Ammon's horn (tissue), 1 donor: ENCODE measurements at regions not wholly inside any gene's neighbourhood (a gene's known extent, or its start where the extent isn't known, plus 50 kb on each side); places are given as distances from the start of the nearest gene placed in this dataset.
A peak's percentile ranks its signal among the peaks of the same experiment; 100 is the strongest.
"Not testable (repeated sequence)": the region's sequence is repeated elsewhere in the genome, so short reads cannot be mapped to it uniquely, and the experiment has no call there.

ENCODE experiments used
- DNase-seq: peaks from one replicate; pipeline ENCODE4 v3.0.0-alpha.2; 2016; ENCODE audit warnings: low spot score

DNA sequence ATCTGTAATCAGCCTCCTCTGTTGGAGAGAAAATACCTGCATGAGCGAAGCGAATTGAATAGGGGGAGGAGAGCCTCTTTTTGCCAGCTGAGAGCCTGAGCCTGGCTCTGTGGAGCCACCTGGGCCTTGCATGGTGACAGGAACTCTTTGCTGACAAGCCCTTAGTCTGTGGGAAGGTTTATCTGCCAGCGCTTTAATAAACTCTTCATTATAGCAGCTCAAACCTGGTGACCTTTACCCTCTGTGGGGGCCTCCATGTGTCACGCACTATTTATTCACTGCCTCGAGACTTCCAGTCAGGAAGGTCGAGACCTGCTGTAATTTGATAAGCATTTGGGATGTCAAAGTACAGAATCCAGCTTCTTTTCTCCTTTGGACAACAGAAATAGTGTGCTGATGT lies 282.6 kb downstream of the CBLN1 start:
- no peak for DNase-seq

DNA sequence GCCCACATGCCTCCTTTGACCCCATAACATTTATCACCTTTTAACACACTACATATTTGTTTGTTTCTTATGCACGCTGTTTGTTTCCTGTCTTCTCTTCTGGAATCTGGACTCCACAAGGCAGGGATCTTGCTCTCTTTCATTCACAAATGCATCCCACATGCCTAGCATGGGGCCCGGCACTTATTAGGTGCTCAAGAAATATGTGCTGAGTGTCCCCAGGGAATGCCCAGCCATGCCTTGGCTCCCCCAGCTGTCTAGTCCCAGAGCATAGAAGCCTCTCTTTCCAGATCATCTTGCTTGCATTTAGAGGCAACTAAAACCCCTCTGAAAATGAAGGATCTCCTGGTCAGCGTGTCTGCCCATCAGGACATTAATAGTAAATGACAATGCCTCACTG lies 283.7 kb downstream of the CBLN1 start:
- no peak for DNase-seq

DNA sequence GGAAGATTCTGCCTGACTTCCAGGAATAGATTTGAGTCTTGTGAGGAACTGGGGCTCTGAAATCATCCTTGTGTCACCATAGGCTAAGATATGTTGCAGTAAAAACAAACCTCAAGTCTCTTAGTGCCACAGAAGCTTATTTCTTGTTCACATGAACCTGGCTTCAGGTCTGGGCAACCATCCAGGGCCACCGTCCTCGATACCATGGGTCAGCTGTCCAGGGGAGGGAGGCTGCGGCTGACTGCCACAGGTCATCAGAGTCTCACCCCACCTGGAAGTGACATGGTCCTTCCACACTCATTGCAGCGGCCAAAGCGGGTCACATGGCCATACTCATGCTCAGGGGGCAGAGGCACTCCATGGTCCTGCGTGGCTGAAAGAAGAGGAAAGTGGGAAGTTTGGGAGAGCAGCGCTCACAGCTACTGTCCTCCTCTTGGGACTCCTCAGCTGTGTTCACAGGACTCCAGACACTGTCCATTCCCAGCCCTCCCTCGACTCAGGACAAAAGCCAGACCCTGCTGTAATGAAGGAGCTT lies 284.5 kb downstream of the CBLN1 start:
- DNase-seq, result no peak

DNA sequence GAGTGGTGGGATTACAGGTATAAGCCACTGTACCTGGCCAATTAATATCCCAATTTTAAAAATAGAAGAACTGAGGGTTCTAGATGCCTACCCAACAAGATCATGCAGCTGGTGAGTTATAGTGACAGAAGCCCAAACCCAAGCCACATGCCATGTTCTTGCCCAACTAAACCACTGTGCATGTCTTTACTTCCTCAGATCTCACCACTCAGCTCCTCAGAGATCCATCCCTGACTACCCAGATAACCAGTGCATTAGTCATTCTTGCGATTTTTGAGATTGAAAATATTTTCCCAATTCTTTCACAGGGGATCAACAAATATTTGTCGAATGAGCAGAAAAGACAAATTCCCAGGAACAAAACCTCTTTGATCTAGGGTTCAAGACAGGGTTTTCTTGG lies 303.1 kb downstream of the CBLN1 start:
- no peak for DNase-seq

DNA sequence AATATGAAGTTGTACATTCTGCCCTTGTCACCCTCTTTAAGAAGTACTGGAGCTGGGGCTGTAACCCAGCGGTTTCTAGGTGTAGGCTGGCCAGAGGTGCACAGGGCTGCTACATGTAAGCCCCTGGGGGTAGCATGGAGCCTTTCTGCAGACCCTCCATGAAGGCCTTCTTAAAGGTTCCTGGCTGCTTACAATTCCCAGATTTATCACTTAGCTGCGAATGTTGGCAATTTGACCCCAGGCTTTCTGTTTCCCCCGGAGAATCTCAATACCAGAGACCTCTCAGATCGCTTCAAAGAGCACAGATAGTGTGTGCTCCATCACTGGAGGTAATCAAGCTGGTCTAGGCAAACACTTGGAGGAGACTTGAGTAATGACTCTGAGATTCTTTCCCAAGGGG lies 309.4 kb downstream of the CBLN1 start:
- no peak for DNase-seq

DNA sequence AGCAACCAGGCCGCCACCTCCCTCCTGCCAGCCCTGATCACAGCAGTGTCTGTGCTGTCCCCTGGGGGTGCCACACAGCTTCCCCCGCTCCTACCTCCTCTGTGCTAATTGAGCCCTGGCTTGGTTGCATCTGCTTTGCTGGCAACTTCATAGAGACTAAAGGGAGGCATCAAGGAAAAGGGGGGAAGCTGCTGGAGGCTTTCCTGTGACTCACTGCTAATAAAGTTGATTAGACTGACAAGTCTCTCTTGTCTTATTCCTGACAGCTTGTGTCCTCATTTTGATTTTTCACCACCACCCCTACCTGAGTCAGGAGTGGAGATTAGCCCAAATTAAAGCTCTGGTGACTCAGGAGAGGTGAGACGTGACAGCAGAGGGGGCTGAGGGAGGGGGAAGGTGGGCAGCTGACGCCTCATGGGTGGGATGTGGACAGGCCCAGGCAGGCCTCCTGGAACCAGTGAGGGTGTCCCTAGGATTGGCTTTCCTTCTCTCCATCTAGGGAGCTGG lies 310.0 kb downstream of the CBLN1 start:
- DNase-seq, result no peak

DNA sequence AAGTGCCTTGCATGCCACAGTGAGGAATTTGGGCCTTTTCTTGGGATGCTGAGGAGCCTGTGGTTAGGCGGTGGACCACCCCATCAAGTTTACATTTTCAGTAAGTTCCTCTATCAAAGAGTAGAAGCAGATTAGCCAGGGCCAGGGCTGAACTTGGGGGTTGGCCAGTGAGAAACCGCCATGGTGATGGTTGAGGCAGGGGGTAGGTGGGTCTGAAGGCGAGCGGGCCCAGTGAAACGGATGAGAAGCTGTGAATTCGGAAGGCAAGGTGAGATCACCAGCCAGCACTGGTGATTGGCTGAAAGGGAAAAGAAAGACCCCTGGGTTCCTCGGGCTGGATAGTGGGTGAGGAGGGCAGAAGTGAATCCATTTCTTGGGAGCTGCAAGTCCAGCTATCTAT lies 311.4 kb downstream of the CBLN1 start:
- no peak for DNase-seq

DNA sequence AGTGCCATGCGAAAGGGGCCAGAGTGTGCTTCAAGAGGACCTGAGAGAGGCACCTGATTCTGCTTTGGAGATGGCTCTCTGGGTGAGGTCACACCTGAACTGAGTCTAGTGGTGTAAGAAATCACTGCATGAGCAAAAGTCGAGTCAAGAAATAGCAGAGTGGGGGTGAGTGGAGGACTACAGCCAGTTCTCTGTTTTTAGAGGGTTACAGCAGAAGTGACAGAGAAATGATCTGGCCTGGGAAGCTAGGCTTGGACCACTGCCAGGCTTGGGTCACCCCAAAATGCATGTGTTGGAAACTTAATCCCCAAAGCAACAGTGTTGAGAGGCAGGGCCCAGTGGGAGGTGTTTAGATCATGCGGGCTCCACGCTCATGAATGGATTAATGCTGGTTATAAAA lies 312.0 kb downstream of the CBLN1 start:
- DNase-seq, result no peak

DNA sequence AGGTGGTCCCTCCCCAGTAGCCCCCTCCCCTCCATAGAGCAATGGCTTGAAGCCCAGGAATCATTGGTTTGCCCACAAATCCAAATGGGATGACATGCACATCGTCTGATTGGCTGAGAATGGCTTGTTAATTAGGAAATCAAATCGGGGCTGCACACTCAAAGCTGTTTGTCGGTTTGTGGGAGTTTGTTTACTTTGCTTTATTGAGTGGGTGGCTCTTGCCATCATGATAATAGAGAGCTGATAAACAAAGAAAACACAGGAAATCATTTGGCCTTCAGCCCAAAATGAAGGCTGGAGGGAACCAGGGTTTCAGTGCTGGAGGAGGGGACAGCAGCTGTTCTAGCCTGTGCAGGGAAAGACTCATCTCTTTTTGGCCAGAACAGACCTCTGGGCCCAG lies 316.3 kb downstream of the CBLN1 start:
- peak; percentile 14 for DNase-seq

DNA sequence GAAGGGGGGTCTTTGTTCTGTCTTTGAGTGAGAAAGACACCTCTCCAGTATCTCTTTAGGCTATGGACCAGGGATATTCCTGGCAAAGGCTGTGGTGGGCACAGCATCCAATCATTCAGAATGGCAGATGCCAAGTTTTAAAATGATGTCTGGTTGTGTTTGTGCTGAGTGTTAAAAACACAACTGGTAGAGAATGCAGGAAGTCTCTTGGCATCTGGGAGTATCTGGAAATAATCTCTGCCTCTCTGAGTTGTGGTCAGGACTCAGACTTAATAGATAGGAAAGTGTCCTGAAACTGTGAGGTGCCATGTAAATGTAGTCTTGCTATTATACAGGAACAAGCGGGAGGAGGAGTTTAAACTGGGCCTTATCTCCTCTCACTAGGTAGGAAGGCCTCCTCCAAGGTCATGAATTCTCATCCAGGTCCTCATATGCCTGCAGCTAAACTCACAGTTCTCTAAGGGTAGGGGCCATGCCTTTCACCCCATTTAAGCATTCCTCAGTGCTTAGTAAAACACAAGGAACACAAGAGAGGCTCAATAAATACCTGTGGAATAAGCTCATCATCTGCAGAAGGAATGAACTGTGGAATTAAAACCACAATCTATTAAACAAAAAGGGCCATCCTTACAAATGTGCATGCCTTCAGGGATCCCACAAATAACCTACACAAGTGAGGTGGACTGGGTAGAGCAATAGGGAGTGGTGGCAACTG lies 317.6 kb downstream of the CBLN1 start:
- DNase-seq, result no peak

DNA sequence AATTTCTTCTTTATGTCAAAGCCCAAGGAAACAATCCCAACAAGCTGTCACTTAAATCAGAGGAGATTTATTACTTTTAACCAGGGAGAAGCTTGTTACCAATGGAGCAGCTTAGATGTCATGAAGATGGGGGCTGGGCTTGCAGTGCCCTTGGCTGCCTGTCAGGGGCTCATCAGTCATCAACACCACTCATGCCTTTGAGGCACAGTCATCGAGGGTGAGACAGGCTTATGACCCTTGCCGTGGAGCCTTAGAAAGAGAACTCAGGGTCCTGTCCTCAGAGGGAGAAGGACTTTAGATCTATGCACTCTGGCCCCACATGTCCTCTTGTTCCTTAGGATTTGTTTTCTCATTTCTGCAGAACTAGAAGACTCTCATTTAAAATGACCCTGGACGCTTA lies 318.3 kb downstream of the CBLN1 start:
- DNase-seq, result no peak

DNA sequence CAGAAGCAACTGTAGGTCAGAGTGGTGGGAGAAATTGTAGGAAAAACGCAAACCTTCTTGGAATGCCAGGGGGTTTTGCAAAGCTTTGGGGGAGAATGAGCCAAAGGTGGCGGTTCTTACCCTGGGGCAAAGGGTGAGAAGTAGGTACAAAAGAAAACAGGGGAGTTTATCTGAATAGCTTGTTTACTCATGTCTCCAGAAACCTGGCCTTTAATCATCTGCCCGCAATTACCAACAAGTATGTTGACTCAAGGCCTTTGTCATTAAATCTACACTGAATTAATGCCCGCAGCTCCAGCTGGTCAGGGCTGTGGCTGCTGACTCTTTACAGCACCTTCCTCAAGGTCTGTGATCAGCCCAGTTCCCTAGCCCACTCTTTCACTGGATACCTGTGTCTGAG lies 320.1 kb downstream of the CBLN1 start:
- DNase-seq, result no peak

DNA sequence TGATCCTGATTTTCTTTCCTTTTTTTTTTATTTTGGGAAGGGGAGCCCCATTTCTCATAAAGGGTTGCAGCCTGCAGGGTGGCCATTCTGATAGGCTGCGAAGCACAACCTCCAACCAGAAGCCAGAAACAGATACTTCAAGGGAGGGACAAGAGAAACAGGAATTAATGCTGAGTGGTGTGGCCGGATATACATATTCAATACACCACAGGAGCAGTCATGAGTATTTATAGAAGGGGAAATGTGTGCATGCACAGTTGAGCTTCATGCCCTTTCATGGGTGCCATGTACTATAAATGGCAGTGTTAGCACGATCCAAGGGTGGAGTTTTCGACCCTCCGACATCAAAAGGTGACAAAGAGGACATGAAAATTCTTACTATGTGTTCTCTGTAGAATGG lies 320.8 kb downstream of the CBLN1 start:
- no peak for DNase-seq

DNA sequence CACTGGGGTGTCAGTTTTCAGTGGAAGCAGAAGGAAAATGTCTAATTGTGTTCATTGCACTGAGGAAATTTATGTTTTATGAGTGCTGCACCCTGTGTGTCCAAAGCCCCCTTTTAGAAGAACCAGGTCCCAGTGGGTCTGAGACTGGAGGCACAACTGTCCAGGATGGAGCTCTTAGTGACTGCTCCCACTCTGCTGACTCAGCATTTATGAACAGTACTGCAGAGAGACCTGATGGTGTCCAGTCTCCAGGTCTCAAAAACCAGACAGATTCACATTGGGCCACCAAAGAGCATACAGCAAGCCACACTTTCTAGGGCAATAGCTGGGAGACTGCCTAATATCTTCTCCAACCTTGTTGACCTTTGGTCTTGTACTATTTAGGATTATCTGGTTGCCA lies 321.9 kb downstream of the CBLN1 start:
- DNase-seq, result no peak

DNA sequence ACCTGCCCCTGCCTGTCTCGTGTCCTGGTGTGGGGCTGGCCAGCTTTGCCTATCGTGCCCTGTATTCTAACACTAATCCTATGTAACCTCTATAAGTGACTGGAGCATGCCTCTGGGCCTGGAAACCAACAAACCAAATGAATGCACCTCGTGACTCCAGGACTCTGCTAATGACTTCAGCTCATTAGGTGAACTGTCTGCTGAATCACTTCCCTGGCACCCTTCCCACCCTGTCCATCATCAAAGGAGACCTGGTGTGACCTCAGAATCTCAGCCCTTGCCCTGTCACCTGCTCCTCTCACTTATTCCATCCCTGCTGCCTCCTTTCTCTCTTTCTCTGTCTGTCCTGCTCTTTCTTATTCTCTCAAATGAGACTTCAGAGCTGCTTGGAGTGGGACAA lies 322.4 kb downstream of the CBLN1 start:
- DNase-seq, result no peak

DNA sequence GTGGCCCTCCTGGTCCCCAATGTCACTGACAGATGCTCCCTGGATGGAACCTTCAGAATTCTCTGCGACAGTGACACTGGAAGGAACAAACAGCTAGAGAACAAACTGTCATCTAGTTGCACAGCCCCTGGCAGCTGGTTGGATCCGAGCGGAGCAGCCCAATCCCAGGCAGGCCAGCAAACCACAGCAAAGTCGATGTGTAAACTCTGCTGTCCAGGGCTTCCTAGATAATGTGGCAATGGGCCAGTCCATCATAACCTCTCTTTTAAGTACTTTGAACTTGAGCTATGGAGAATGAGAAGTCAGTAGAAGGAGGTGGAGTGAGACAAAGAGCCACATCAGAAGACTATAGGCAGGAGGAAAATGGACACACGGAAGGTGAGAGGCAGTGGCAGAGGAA lies 323.0 kb downstream of the CBLN1 start:
- DNase-seq, result no peak

DNA sequence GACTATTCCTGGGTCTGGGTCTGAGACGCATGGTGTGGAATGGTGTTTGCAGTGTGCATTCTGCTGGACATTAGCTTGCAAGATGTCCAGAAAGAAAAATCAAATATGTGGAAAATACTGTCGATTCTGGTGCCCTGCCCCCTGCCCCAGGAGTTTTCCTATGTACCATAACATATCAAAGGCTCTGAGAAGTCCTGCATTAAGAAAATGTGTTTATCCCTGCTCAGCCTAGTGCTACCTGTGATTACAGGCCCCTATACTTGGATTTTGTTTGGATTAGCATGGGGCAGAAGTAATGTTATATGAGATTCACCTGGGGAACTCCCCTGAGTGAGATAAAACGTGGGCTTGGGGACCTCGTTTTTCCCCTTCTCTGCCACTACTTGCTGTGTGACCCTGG lies 325.0 kb downstream of the CBLN1 start:
- DNase-seq, result no peak

DNA sequence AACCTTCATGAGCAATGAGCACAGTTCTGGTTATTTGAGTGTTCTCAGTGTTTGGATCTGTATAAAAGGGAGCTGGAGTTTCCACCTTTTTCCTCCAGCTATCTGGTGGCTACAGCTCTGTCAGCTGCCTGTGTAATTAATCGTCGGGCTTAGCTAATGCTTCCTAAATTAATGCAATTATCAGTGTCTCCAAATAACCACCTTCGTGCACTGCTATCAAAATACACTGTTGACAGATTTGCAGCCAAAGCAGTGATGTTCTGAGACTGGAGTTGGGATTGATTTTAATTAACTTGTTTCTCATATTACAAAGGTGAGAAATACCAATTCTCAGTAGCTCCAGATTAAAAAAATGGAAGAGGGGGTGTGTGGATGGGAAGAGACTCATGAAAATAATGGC lies 325.8 kb downstream of the CBLN1 start:
- DNase-seq, result no peak

DNA sequence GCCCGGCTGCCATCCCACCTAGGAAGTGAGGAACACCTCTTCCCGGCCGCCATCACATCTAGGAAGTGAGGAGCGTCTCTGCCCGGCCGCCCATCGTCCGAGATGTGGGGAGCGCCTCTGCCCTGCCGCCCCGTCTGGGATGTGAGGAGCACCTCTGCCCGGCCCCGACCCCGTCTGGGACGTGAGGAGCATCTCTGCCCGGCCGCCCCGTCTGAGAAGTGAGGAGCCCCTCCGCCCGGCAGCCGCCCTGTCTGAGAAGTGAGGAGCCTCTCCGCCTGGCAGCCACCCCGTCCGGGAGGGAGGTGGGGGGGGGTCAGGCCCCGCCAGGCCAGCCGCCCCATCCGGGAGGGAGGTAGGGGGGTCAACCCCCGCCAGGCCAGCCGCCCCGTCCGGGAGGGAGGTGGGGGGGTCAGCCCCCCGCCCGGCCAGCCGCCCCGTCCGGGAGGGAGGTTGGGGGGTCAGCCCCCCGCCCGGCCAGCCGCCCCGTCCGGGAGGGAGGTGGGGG lies 330.0 kb downstream of the CBLN1 start:
- DNase-seq, result not testable (repeated sequence)

DNA sequence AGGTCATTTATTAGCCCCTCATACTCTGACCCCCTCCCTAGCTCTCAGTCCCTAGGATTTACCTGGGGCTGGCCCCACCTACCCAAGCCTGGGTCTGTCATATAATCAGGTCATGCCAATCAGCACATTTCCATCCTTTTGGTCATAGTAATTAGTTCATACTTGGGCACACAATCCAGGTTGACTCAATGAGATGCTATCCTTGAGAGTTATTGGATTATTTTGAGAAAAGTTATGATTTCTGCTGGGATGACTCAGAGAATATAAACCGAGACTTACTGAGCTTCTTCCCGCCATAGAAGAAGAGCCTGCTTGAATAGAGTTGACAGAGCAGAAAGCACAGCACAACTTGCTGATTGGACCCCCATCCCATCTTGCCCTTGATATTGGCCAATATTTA lies 331.5 kb downstream of the CBLN1 start:
- no peak for DNase-seq

DNA sequence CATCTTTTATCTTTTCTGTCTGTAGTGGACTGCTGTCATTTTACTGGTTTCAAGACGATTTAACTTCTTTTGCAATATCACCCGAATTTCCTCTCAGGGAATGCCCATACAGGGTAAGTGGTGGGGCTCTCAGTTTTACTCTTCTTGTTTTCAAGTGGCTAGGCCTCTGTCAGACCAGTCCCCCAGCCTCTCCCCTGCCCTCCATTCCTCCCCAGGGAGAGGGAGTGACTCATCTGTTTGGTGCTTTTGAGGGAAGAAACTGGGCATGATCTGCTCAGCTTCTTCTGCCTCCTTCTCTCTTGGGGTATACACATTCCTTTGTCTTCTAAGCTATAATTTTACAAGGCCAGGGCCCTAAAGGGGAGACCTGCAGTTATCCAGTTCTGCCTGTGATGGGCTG lies 332.0 kb downstream of the CBLN1 start:
- no peak for DNase-seq

DNA sequence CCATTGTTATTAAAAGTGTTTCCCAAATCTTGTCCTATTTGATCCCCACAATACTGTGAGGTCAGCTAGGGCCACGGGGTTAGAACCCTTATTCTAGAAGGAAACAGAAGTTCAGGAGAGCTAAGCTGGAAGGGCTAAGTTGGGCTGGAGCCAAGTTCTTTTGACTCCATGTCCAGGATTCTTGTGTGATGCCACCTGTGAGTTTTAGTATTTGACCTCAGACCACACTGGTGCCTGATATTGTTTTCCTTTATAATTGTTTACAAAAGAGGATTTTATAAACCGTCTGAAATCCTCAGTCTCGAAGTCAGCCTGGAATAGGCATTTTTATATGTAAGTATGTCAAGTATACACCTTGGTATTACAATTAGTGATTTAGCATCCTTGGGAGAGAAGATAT lies 332.7 kb downstream of the CBLN1 start:
- DNase-seq, result no peak

DNA sequence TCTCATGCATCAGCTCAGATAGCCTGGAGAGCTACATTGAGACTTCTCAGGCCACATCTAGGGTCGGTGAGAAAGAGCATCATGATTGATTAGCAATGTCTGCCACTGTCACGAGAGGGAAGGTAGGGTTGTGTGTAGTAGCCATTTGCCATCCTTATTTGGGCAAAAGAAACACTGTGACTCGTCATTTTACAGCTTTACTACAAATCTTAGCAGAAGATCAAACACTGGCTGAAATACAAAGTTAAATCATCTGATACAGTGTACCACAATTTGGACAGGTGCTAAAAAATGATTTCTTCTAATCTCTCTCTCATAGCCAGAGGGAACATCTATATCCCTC lies 334.3 kb downstream of the CBLN1 start:
- DNase-seq, result no peak

DNA sequence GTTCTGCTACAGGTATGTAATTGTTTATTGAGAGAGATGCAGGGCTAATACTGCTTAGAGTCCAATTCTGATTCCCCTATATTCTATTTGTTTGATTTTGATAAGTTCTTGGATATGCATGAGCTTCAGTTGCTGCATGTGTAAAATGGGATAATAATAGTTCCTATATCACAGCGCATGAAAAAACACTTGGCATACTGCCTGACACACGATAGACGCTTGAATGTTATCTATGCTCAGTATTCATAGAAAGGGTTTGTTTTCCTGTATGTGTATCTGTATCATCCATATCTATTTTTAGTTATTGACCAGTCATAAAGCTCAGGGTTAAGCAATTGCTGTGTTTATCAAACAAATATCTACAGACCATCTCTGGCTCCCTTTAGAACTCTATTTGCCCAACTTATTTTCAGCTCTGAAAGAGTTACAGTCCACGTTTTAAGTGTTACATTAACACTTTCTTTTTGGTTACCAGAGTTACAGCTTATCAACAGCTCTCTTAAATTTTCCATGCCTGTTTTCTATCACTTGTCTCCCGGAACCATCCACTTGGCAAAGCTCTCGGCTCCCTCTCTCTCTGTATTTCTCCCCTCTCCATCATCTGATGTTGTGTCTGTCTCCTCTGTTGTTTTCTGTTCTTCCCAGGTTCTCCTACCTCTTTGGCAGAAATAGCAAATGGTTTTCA lies 334.8 kb downstream of the CBLN1 start:
- no peak for DNase-seq
